HepG2 (cell line): ENCODE measurements at regions not wholly inside any gene's neighbourhood (a gene's known extent, or its start where the extent isn't known, plus 50 kb on each side); places are given as distances from the start of the nearest gene placed in this dataset.

Experiments used
- ATAC-seq: fragments of 200-7000 bp; cut with Tn5 transposase; 3 replicates; pipeline ENCODE4 v1.9.1; 2020; ENCODE audit warnings: mild to moderate bottlenecking, moderate library complexity
- BruUV-seq: library from RNA; stranded (reverse); fragments of 400-500 nt; replicated peaks from 2 replicates; lab custom pipeline; 2021; lab: Mats Ljungman, UMichigan
- CTCF ChIA-PET: fragments of 300-600 bp; formaldehyde crosslinking; extraction: SDS; loops from one replicate; lab custom pipeline; 2021; ENCODE audit warnings: low total read pairs, inconsistent platforms, low intra/inter-chr PET ratio; lab: Yijun Ruan, JAX
- POLR2A ChIA-PET: fragments of 350-600 bp; sonication (Branson Sonifier 250); formaldehyde crosslinking; loops from one replicate; lab custom pipeline; 2020; ENCODE audit warnings: antibody characterized with exemption, inconsistent platforms; lab: Yijun Ruan, JAX
- DNase-seq: peaks from one replicate; pipeline ENCODE4 v3.0.0-alpha.2; 2015; ENCODE audit warnings: low spot score
- FAIRE-seq: peaks from 3 replicates; lab custom pipeline; 2011; peaks lifted over from hg19 to GRCh38; lab: Jason Lieb, UNC
- H2AFZ ChIP-seq: one replicate; pipeline ENCODE4 v1.6.1; 2011; ENCODE audit warnings: low read length, inconsistent platforms
- H3K27ac ChIP-seq: fragments of 300-600 bp; 3 replicates; pipeline ENCODE4 v1.8.0; 2011; ENCODE audit warnings: mixed run types, mild to moderate bottlenecking, mixed read lengths, low read length, inconsistent platforms; ENCODE audit not compliant: insufficient read depth; ENCODE audit errors: extremely low read length
- H3K27me3 ChIP-seq, 2 experiments: fragments of 200-600 bp in 1 of 2; 2 replicates in 1 of 2; 3 replicates in 1 of 2; pipeline versions ENCODE4 v1.6.0 to v1.8.0; 2011; ENCODE audit warnings: low read length in 2 of 2, mild to moderate bottlenecking in 2 of 2, moderate library complexity in 2 of 2, inconsistent platforms in 1 of 2; ENCODE audit not compliant: insufficient read depth in 2 of 2, control insufficient read depth in 1 of 2
- H3K36me3 ChIP-seq, 2 experiments: fragments of 200-600 bp in 1 of 2; replicated peaks in 1 of 2; 2 replicates in 1 of 2; 3 replicates in 1 of 2; pipeline versions ENCODE4 v1.5.1 to v1.8.0; 2011; ENCODE audit warnings: low read length in 2 of 2, inconsistent platforms in 1 of 2; ENCODE audit not compliant: insufficient read depth in 2 of 2, control insufficient read depth in 1 of 2
- H3K4me1 ChIP-seq: 2 replicates; pipeline ENCODE4 v1.5.1; 2012; ENCODE audit warnings: low read length, inconsistent platforms; ENCODE audit not compliant: insufficient read depth
- H3K4me2 ChIP-seq: 2 replicates; pipeline ENCODE4 v1.6.0; 2011; ENCODE audit warnings: low read depth, low read length, inconsistent platforms
- H3K4me3 ChIP-seq, 3 experiments: fragments of 200-600 bp in 1 of 3; sonication (generic), shearing (Covaris generic) in 1 of 3; replicated peaks in 1 of 3; 2 replicates each; pipeline ENCODE4 v1.5.1; 2011 to 2016; ENCODE audit warnings: low read length in 3 of 3, inconsistent platforms in 2 of 3, low read depth in 2 of 3, mild to moderate bottlenecking in 2 of 3, control low read depth in 1 of 3, mixed read lengths in 1 of 3; ENCODE audit not compliant: insufficient read depth in 1 of 3
- H3K79me2 ChIP-seq: one replicate; pipeline ENCODE4 v1.6.1; 2011; ENCODE audit warnings: low read length, inconsistent platforms; ENCODE audit not compliant: insufficient read depth
- H3K9ac ChIP-seq: 2 replicates; pipeline ENCODE4 v1.6.0; 2011; ENCODE audit warnings: mild to moderate bottlenecking, low read depth, low read length, inconsistent platforms; ENCODE audit not compliant: insufficient read depth
- H3K9me3 ChIP-seq: 2 replicates; pipeline ENCODE4 v1.5.1; 2012; ENCODE audit warnings: mild to moderate bottlenecking, low read length
- H4K20me1 ChIP-seq: 2 replicates; pipeline ENCODE4 v1.6.0; 2011; ENCODE audit warnings: inconsistent platforms, mild to moderate bottlenecking, low read length, moderate library complexity; ENCODE audit not compliant: insufficient read depth
- CSRNP1 ChIP-seq: sonication (generic); formaldehyde crosslinking; IDR thresholded peaks from 2 replicates; pipeline ENCODE4 v1.8.1; 2023; ENCODE audit warnings: mild to moderate bottlenecking, missing genetic modification reagents
- GMEB1 ChIP-seq: sonication (generic); formaldehyde crosslinking; IDR thresholded peaks from 2 replicates; pipeline ENCODE4 v1.5.1; 2020; ENCODE audit warnings: missing genetic modification reagents, mild to moderate bottlenecking, borderline replicate concordance
- MXD4 ChIP-seq: IDR thresholded peaks from 2 replicates; pipeline ENCODE4 v1.6.1; 2016; ENCODE audit warnings: mild to moderate bottlenecking, missing biosample characterization, missing genetic modification reagents
- NFE2 ChIP-seq: sonication (generic); formaldehyde crosslinking; IDR thresholded peaks from 2 replicates; pipeline ENCODE4 v1.4.0; 2020; ENCODE audit warnings: missing genetic modification reagents
- NFYB ChIP-seq: sonication (generic); formaldehyde crosslinking; IDR thresholded peaks from 2 replicates; pipeline ENCODE4 v1.4.0; 2020; ENCODE audit warnings: missing genetic modification reagents
- NFYC ChIP-seq: IDR thresholded peaks from 2 replicates; pipeline ENCODE4 v1.6.1; 2016; ENCODE audit warnings: missing genetic modification reagents, missing compliant biosample characterization
- SP2 ChIP-seq: sonication (generic); formaldehyde crosslinking; IDR thresholded peaks from 2 replicates; pipeline ENCODE4 v1.5.1; 2020; ENCODE audit warnings: mild to moderate bottlenecking, missing genetic modification reagents
- TAF15 ChIP-seq: fragments of 200-400 bp; formaldehyde crosslinking; IDR thresholded peaks from one replicate; pipeline ENCODE4 v1.6.1; 2018; ENCODE audit warnings: mild to moderate bottlenecking, low read depth, low read length; ENCODE audit not compliant: poor library complexity, severe bottlenecking
- THYN1 ChIP-seq: sonication (generic); formaldehyde crosslinking; IDR thresholded peaks from 2 replicates; pipeline ENCODE4 v1.8.1; 2023; ENCODE audit warnings: low read depth, mild to moderate bottlenecking, moderate library complexity, missing genetic modification reagents, borderline replicate concordance
- ZBTB4 ChIP-seq: sonication (generic); formaldehyde crosslinking; IDR thresholded peaks from 2 replicates; pipeline ENCODE4 v1.4.0; 2020; ENCODE audit warnings: missing genetic modification reagents, mild to moderate bottlenecking, borderline replicate concordance
- ZNF20 ChIP-seq: sonication (generic); formaldehyde crosslinking; IDR thresholded peaks from 2 replicates; pipeline ENCODE4 v1.4.0; 2020; ENCODE audit warnings: mild to moderate bottlenecking, moderate library complexity, missing genetic modification reagents
- ZNF24 ChIP-seq: fragments of 450-650 bp; IDR thresholded peaks from 2 replicates; pipeline ENCODE4 v1.6.1; 2017; ENCODE audit warnings: antibody characterized with exemption, mild to moderate bottlenecking
- ZNF331 ChIP-seq: sonication (generic); formaldehyde crosslinking; IDR thresholded peaks from 2 replicates; pipeline ENCODE4 v1.4.0; 2020; ENCODE audit warnings: missing genetic modification reagents
- ZNF350 ChIP-seq: sonication (generic); formaldehyde crosslinking; IDR thresholded peaks from 2 replicates; pipeline ENCODE4 v1.4.0; 2020; ENCODE audit warnings: mild to moderate bottlenecking, low read depth, missing genetic modification reagents, borderline replicate concordance
- ZNF772 ChIP-seq: sonication (generic); formaldehyde crosslinking; IDR thresholded peaks from 2 replicates; pipeline ENCODE4 v1.5.0; 2020; ENCODE audit warnings: mild to moderate bottlenecking, missing genetic modification reagents
- ZSCAN22 ChIP-seq: sonication (generic); formaldehyde crosslinking; IDR thresholded peaks from 2 replicates; pipeline ENCODE4 v1.4.0; 2020; ENCODE audit warnings: mild to moderate bottlenecking, missing genetic modification reagents
- WGBS: methylation state at CpG from one replicate; pipeline ENCODE4 v1.1.6; 2017; ENCODE audit warnings: low lambda C conversion rate; 5-methylcytosine and 5-hydroxymethylcytosine counted together
- in situ Hi-C: cut with HindIII; loops from 2 replicates; pipeline ENCODE4 v1.10.0; 2017; ENCODE audit warnings: low pct_unique_long_range_greater_than_20kb; ENCODE audit not compliant: extremely low pct_ligation_motif_present
- intact Hi-C: fragments of 100-400 bp; cut with micrococcal nuclease; formaldehyde crosslinking; loops from one replicate; pipeline ENCODE4 v1.10.0; 2022; ENCODE audit not compliant: unreplicated experiment

GRCh38 chr6:110041830-110042229 lies 63.7 kb downstream of the GPR6 start (continued):
- TF ChIP-seq ZNF350 (CRISPR knock-in tag) (no peak), THYN1 (CRISPR knock-in tag) (no peak)
- TF ChIP-seq, all 625 proteins: peak for 0

GRCh38 chr6:110042670-110043296 lies 64.7 kb downstream of the GPR6 start:
- DNase-seq (no peak), FAIRE-seq (no peak), ATAC-seq (peak; percentile 63)
- in situ Hi-C loops, result loop anchor here (10.0 kb wide), 2 partner anchors 148 to 352 kb away; no protein-coding TSS in a partner anchor
- Histone ChIP-seq H4K20me1 (no peaks in the 10 kb centered on the region), H3K36me3 (no peaks in the 10 kb centered on the region), H2AFZ (peak overlapping the region; percentile 32), H3K4me3 (no peak overlapping the region; a peak in 1 of 6 replicates), H3K9me3 (no peaks in the 10 kb centered on the region), H3K27me3 (peaks cover 0 to 4% of the 10 kb centered on the region in 2 experiments; a peak in 1 of 5 replicates), H3K9ac (no peak overlapping the region), H3K4me2 (peak overlapping the region; percentile 54), H3K27ac (no peak overlapping the region), H3K79me2 (no peaks in the 10 kb centered on the region), H3K4me1 (peaks cover 31% of the 10 kb centered on the region)
- intact Hi-C loops, result no loop called here
- ChIA-PET CTCF (interaction anchor here (1.6 kb wide), 1 partner anchor 338 kb away, joined by 5 read pairs; no protein-coding TSS in a partner anchor), POLR2A (no interaction called here)
- BruUV-seq, result no TSS peak
- WGBS, result 7% methylated on average over 9 of the region's 9 CpGs
- TF ChIP-seq ZNF331 (CRISPR knock-in tag), result no peak
- TF ChIP-seq MXD4 (CRISPR knock-in tag), result no peak
- no peak for TF ChIP-seq ZBTB4 (CRISPR knock-in tag)
- peak; percentile 49 for TF ChIP-seq SP2 (CRISPR knock-in tag)
- TF ChIP-seq ZNF772, result no peak
- TF ChIP-seq TAF15, result no peak
- TF ChIP-seq ZNF24, result no peak
- peak; percentile 72 for TF ChIP-seq NFYB (CRISPR knock-in tag)
- TF ChIP-seq NFE2 (CRISPR knock-in tag), result no peak
- peak; percentile 93; the same call in 1 of the 2 replicates for TF ChIP-seq ZNF20 (CRISPR knock-in tag)
- peak; percentile 65 for TF ChIP-seq NFYC
- no peak for TF ChIP-seq CSRNP1
- TF ChIP-seq ZSCAN22 (CRISPR knock-in tag), result no peak
- no peak for TF ChIP-seq GMEB1 (CRISPR knock-in tag)
